Lower leg skin (tissue), 4 donors: ENCODE measurements at regions not wholly inside any gene's neighbourhood (a gene's known extent, or its start where the extent isn't known, plus 50 kb on each side); places are given as distances from the start of the nearest gene placed in this dataset.

ENCODE experiments used
- DNase-seq, 2 donors: peaks; one replicate each; pipeline ENCODE4 v3.0.0-alpha.2; 2019; ENCODE audit warnings: low spot score in 2 of 2
- H3K4me3 ChIP-seq: fragments of 200-600 bp; sonication (generic); 2 replicates; pipeline ENCODE4 v1.5.1; 2017; ENCODE audit warnings: mild to moderate bottlenecking, low read depth; ENCODE audit not compliant: poor library complexity, severe bottlenecking
- CTCF ChIP-seq, 3 donors: fragments of 450-650 bp; IDR thresholded peaks; one replicate each; pipeline ENCODE4 v1.5.1; 2016; ENCODE audit warnings: antibody characterized with exemption in 3 of 3, mild to moderate bottlenecking in 3 of 3, moderate library complexity in 2 of 3
- POLR2A ChIP-seq, 2 donors: fragments of 450-650 bp; IDR thresholded peaks; one replicate each; pipeline ENCODE4 v1.6.1; 2016 to 2017; ENCODE audit warnings: antibody characterized with exemption in 2 of 2, mild to moderate bottlenecking in 1 of 2, moderate library complexity in 1 of 2
- WGBS, 2 donors: methylation state at CpG; one replicate each; pipeline ENCODE4 v1.1.5; 2018; 5-methylcytosine and 5-hydroxymethylcytosine counted together
- intact Hi-C: fragments of 100-400 bp; cut with DNase I; formaldehyde crosslinking; loops from one replicate; pipeline ENCODE4 v1.15.0; 2023; ENCODE audit warnings: low total_unique reads

GRCh38 chr12:47400266-47400665 lies 305.6 kb downstream of the RPAP3 start:
- no peak for TF ChIP-seq POLR2A (IDR thresholded peaks at IDR 0.05)
- TF ChIP-seq CTCF (IDR thresholded peaks at IDR 0.05), result no peak
- WGBS, 2 donors, result 45 to 50% methylated on average over 1 of the region's 1 CpG
- DNase-seq, result no peak
- no peak overlapping the region for H3K4me3 ChIP-seq
- intact Hi-C loops, result no loop called here

- TF ChIP-seq CTCF (IDR thresholded peaks at IDR 0.05) (no peak), POLR2A (IDR thresholded peaks at IDR 0.05) (no peak)
- intact Hi-C loops, result no loop called here
- DNase-seq, result no peak
- WGBS, 2 donors, result 46 to 49% methylated on average over 4 of the region's 4 CpGs
- H3K4me3 ChIP-seq, result no peak overlapping the region
Observed at GRCh38 chr12:47397664-47398281, 308.1 kb downstream of the RPAP3 start.

GRCh38 chr12:47396902-47397663 lies 308.7 kb downstream of the RPAP3 start:
- TF ChIP-seq POLR2A (IDR thresholded peaks at IDR 0.05), result no peak
- TF ChIP-seq CTCF (IDR thresholded peaks at IDR 0.05), result no peak
- intact Hi-C loops, result no loop called here
- 80 to 89% methylated on average over 1 of the region's 1 CpG for WGBS, 2 donors
- no peak for DNase-seq
- H3K4me3 ChIP-seq, result no peak overlapping the region

- WGBS, 2 donors, result 77 to 85% methylated on average over 4 of the region's 4 CpGs
- DNase-seq, result no peak
- H3K4me3 ChIP-seq, result no peak overlapping the region
- intact Hi-C loops, result no loop called here
- no peak for TF ChIP-seq CTCF (IDR thresholded peaks at IDR 0.05)
- TF ChIP-seq POLR2A (IDR thresholded peaks at IDR 0.05), result no peak
Observed at GRCh38 chr12:47394070-47394469, 311.8 kb downstream of the RPAP3 start.

- intact Hi-C loops, result no loop called here
- 29 to 39% methylated on average over 4 of the region's 4 CpGs for WGBS, 2 donors
- no peak overlapping the region for H3K4me3 ChIP-seq
- no peak for DNase-seq
- TF ChIP-seq POLR2A (IDR thresholded peaks at IDR 0.05) (no peak), CTCF (IDR thresholded peaks at IDR 0.05) (no peak)
Observed at GRCh38 chr12:47393403-47393790, 312.4 kb downstream of the RPAP3 start.
